IPS-18a (cell line): ENCODE measurements at regions not wholly inside any gene's neighbourhood (a gene's known extent, or its start where the extent isn't known, plus 50 kb on each side); places are given as distances from the start of the nearest gene placed in this dataset.
"Not testable (repeated sequence)": the region's sequence is repeated elsewhere in the genome, so short reads cannot be mapped to it uniquely, and the experiment has no call there.

Source experiments
- H3K27ac ChIP-seq: one replicate; pipeline ENCODE4 v1.5.1; 2013; ENCODE audit warnings: low read length
- H3K27me3 ChIP-seq: one replicate; pipeline ENCODE4 v1.6.1; 2013; ENCODE audit warnings: mild to moderate bottlenecking, low read length; ENCODE audit not compliant: control insufficient read depth, insufficient read depth
- H3K36me3 ChIP-seq: one replicate; pipeline ENCODE4 v1.6.1; 2013; ENCODE audit warnings: low read depth, low read length; ENCODE audit not compliant: control insufficient read depth
- H3K4me1 ChIP-seq: one replicate; pipeline ENCODE4 v1.6.1; 2013; ENCODE audit warnings: low read depth, low read length; ENCODE audit not compliant: control insufficient read depth
- H3K4me3 ChIP-seq: one replicate; pipeline ENCODE4 v1.5.1; 2013; ENCODE audit warnings: low read length
- H3K9ac ChIP-seq: one replicate; pipeline ENCODE4 v1.6.1; 2013; ENCODE audit warnings: mild to moderate bottlenecking, low read length, moderate library complexity
- H3K9me3 ChIP-seq: one replicate; pipeline ENCODE4 v1.6.1; 2013; ENCODE audit warnings: low read depth, low read length; ENCODE audit not compliant: control insufficient read depth

GRCh38 chr14:27623782-27624181 lies 1025.9 kb upstream of the NOVA1 start:
- Histone ChIP-seq H3K27ac (no peak overlapping the region), H3K27me3 (no peaks in the 10 kb centered on the region), H3K4me3 (no peak overlapping the region), H3K9ac (no peak overlapping the region), H3K4me1 (no peaks in the 10 kb centered on the region), H3K9me3 (peaks cover 17% of the 10 kb centered on the region), H3K36me3 (no peaks in the 10 kb centered on the region)

- Histone ChIP-seq H3K9me3 (peaks cover 3% of the 10 kb centered on the region), H3K4me3 (no peak overlapping the region), H3K27ac (no peak overlapping the region), H3K36me3 (no peaks in the 10 kb centered on the region), H3K4me1 (no peaks in the 10 kb centered on the region), H3K27me3 (no peaks in the 10 kb centered on the region), H3K9ac (no peak overlapping the region)
Measured at GRCh38 chr14:27634056-27634970, 1036.5 kb upstream of the NOVA1 start.

GRCh38 chr14:27640688-27641087 lies 1042.9 kb upstream of the NOVA1 start:
- H3K4me1 ChIP-seq, H3K27ac ChIP-seq, H3K36me3 ChIP-seq, H3K27me3 ChIP-seq, H3K9me3 ChIP-seq, H3K4me3 ChIP-seq, H3K9ac ChIP-seq: not testable (repeated sequence)

- Histone ChIP-seq H3K9me3 (no peaks in the 10 kb centered on the region), H3K9ac (no peak overlapping the region), H3K36me3 (no peaks in the 10 kb centered on the region), H3K27ac (no peak overlapping the region), H3K4me1 (no peaks in the 10 kb centered on the region), H3K4me3 (no peak overlapping the region), H3K27me3 (no peaks in the 10 kb centered on the region)
Measured at GRCh38 chr14:27642251-27642866, 1044.5 kb upstream of the NOVA1 start.

GRCh38 chr14:27660683-27661082 lies 1062.8 kb upstream of the NOVA1 start:
- Histone ChIP-seq H3K4me1 (no peaks in the 10 kb centered on the region), H3K27me3 (no peaks in the 10 kb centered on the region), H3K9me3 (peaks cover 8% of the 10 kb centered on the region), H3K9ac (no peak overlapping the region), H3K27ac (no peak overlapping the region), H3K36me3 (no peaks in the 10 kb centered on the region), H3K4me3 (no peak overlapping the region)

GRCh38 chr14:27668531-27668930 lies 1070.7 kb upstream of the NOVA1 start:
- H3K4me1 ChIP-seq: no peaks in the 10 kb centered on the region
- no peaks in the 10 kb centered on the region for H3K9me3 ChIP-seq
- H3K9ac ChIP-seq: no peak overlapping the region

GRCh38 chr14:27672047-27672446 lies 1074.2 kb upstream of the NOVA1 start:
- Histone ChIP-seq H3K4me3 (no peak overlapping the region), H3K27ac (no peak overlapping the region), H3K9ac (no peak overlapping the region), H3K27me3 (no peaks in the 10 kb centered on the region), H3K36me3 (no peaks in the 10 kb centered on the region), H3K4me1 (no peaks in the 10 kb centered on the region), H3K9me3 (no peaks in the 10 kb centered on the region)

More at GRCh38 chr14:27668531-27668930, 1070.7 kb upstream of the NOVA1 start:
- Histone ChIP-seq H3K4me3 (no peak overlapping the region), H3K36me3 (no peaks in the 10 kb centered on the region), H3K27ac (no peak overlapping the region), H3K27me3 (no peaks in the 10 kb centered on the region)

GRCh38 chr14:27672811-27673737 lies 1075.2 kb upstream of the NOVA1 start:
- H3K36me3 ChIP-seq, H3K27ac ChIP-seq, H3K9me3 ChIP-seq, H3K4me1 ChIP-seq, H3K27me3 ChIP-seq, H3K9ac ChIP-seq: not testable (repeated sequence)
- H3K4me3 ChIP-seq: peak overlapping the region; percentile 39

- H3K9ac ChIP-seq: no peak overlapping the region
- no peaks in the 10 kb centered on the region for H3K9me3 ChIP-seq
- H3K4me1 ChIP-seq: peaks cover 28% of the 10 kb centered on the region
- no peaks in the 10 kb centered on the region for H3K36me3 ChIP-seq
- no peaks in the 10 kb centered on the region for H3K27me3 ChIP-seq
- H3K4me3 ChIP-seq: no peak overlapping the region
- no peak overlapping the region for H3K27ac ChIP-seq
Measured at GRCh38 chr14:27686137-27686536, 1080.5 kb upstream of the FOXG1 start.

- Histone ChIP-seq H3K4me3 (no peak overlapping the region), H3K9ac (no peak overlapping the region), H3K27ac (no peak overlapping the region), H3K36me3 (no peaks in the 10 kb centered on the region), H3K27me3 (no peaks in the 10 kb centered on the region), H3K9me3 (no peaks in the 10 kb centered on the region), H3K4me1 (peaks cover 24% of the 10 kb centered on the region)
Measured at GRCh38 chr14:27688841-27689444, 1077.6 kb upstream of the FOXG1 start.

GRCh38 chr14:27712364-27712763 lies 1054.2 kb upstream of the FOXG1 start:
- Histone ChIP-seq H3K4me3 (no peak overlapping the region), H3K27ac (no peak overlapping the region)

More at GRCh38 chr14:27712364-27712763, 1054.2 kb upstream of the FOXG1 start:
- H3K4me1 ChIP-seq: no peaks in the 10 kb centered on the region
- H3K36me3 ChIP-seq: no peaks in the 10 kb centered on the region
- no peaks in the 10 kb centered on the region for H3K27me3 ChIP-seq
- no peak overlapping the region for H3K9ac ChIP-seq
- peaks cover 28% of the 10 kb centered on the region for H3K9me3 ChIP-seq
